Neural progenitor cell (in vitro differentiated cells): ENCODE measurements at regions not wholly inside any gene's neighbourhood (a gene's known extent, or its start where the extent isn't known, plus 50 kb on each side); places are given as distances from the start of the nearest gene placed in this dataset.

Source experiments
- DNase-seq: peaks from one replicate; pipeline ENCODE4 v3.0.0-alpha.2; 2016; ENCODE audit warnings: low spot score
- H2AFZ ChIP-seq: fragments of 200-600 bp; sonication (generic); replicated peaks from 2 replicates; pipeline ENCODE4 v1.6.1; 2016; ENCODE audit warnings: antibody characterized with exemption
- H3F3A ChIP-seq: fragments of 200-600 bp; sonication (generic); 2 replicates; pipeline ENCODE4 v1.6.1; 2016; ENCODE audit warnings: antibody characterized with exemption, low read depth
- H3K27ac ChIP-seq: fragments of 200-600 bp; sonication (generic); 2 replicates; pipeline ENCODE4 v1.5.1; 2016; ENCODE audit warnings: mild to moderate bottlenecking
- H3K27me3 ChIP-seq: fragments of 200-600 bp; sonication (generic); 2 replicates; pipeline ENCODE4 v1.6.1; 2016; ENCODE audit warnings: mild to moderate bottlenecking, moderate library complexity
- H3K36me3 ChIP-seq: fragments of 200-600 bp; sonication (generic); 2 replicates; pipeline ENCODE4 v1.5.1; 2016
- H3K4me1 ChIP-seq: fragments of 200-600 bp; sonication (generic); 2 replicates; pipeline ENCODE4 v1.6.1; 2016; ENCODE audit warnings: mixed run types
- H3K4me2 ChIP-seq: fragments of 200-600 bp; sonication (generic); 2 replicates; pipeline ENCODE4 v1.6.1; 2016
- H3K4me3 ChIP-seq: fragments of 200-600 bp; sonication (generic); 2 replicates; pipeline ENCODE4 v1.5.1; 2016
- H3K79me2 ChIP-seq: fragments of 200-600 bp; sonication (generic); 2 replicates; pipeline ENCODE4 v1.6.1; 2016; ENCODE audit warnings: low read depth
- H3K9ac ChIP-seq: fragments of 200-600 bp; sonication (generic); 2 replicates; pipeline ENCODE4 v1.6.1; 2016
- H3K9me3 ChIP-seq: fragments of 200-600 bp; sonication (generic); 2 replicates; pipeline ENCODE4 v1.5.1; 2016; ENCODE audit warnings: low read depth
- H4K20me1 ChIP-seq: fragments of 200-600 bp; sonication (generic); 2 replicates; pipeline ENCODE4 v1.6.1; 2016; ENCODE audit warnings: low read depth
- H3K27ac Mint-ChIP-seq: 3 replicates; pipeline ENCODE4 v1.8.0; 2021; ENCODE audit warnings: mixed read lengths
- H3K27me3 Mint-ChIP-seq: 2 replicates; pipeline ENCODE4 v1.8.0; 2022; ENCODE audit warnings: low read depth, mild to moderate bottlenecking, inconsistent platforms, moderate library complexity, mixed read lengths; ENCODE audit not compliant: insufficient read depth
- H3K36me3 Mint-ChIP-seq: 3 replicates; pipeline ENCODE4 v1.8.0; 2021; ENCODE audit warnings: mixed read lengths
- H3K4me1 Mint-ChIP-seq: 3 replicates; pipeline ENCODE4 v1.8.0; 2021; ENCODE audit warnings: mixed read lengths
- H3K4me3 Mint-ChIP-seq: 3 replicates; pipeline ENCODE4 v1.8.0; 2021; ENCODE audit warnings: mild to moderate bottlenecking, moderate library complexity, mixed read lengths
- H3K9me3 Mint-ChIP-seq: 3 replicates; pipeline ENCODE4 v1.8.0; 2020; ENCODE audit warnings: mixed read lengths
- CTCF ChIP-seq: fragments of 200-600 bp; sonication (generic); IDR thresholded peaks from 2 replicates; pipeline ENCODE4 v1.5.1; 2017; ENCODE audit warnings: antibody characterized with exemption, mild to moderate bottlenecking
- EZH2 ChIP-seq: fragments of 200-600 bp; sonication (generic); IDR thresholded peaks from 2 replicates; pipeline ENCODE4 v1.6.1; 2017; ENCODE audit warnings: antibody characterized with exemption, mild to moderate bottlenecking, moderate library complexity
- EZH2phosphoT487 ChIP-seq: fragments of 200-600 bp; sonication (generic); IDR thresholded peaks from 2 replicates; pipeline ENCODE4 v1.6.1; 2017; ENCODE audit warnings: antibody characterized with exemption

- H4K20me1 ChIP-seq = no peaks in the 10 kb centered on the region
- H3K4me1 ChIP-seq = peaks cover 44% of the 10 kb centered on the region
- no peaks in the 10 kb centered on the region for H3K9me3 ChIP-seq
- H3K36me3 Mint-ChIP-seq = no peaks in the 10 kb centered on the region
- no peak overlapping the region for H3K27ac Mint-ChIP-seq
- no peak for DNase-seq
- H3K9me3 Mint-ChIP-seq = no peaks in the 10 kb centered on the region
- no peak overlapping the region for H3K4me2 ChIP-seq
- no peak overlapping the region for H3K9ac ChIP-seq
- TF ChIP-seq EZH2 (no peak), CTCF (no peak)
- no peak overlapping the region for H3K27ac ChIP-seq
- no peaks in the 10 kb centered on the region for H3K27me3 ChIP-seq
- H3K79me2 ChIP-seq = no peaks in the 10 kb centered on the region
- H3K36me3 ChIP-seq = no peaks in the 10 kb centered on the region
- no peak overlapping the region for H2AFZ ChIP-seq
- H3K27me3 Mint-ChIP-seq = peaks cover 7% of the 10 kb centered on the region
- peaks cover 23% of the 10 kb centered on the region for H3F3A ChIP-seq
- no peak overlapping the region for H3K4me3 ChIP-seq
- peaks cover 44% of the 10 kb centered on the region for H3K4me1 Mint-ChIP-seq
- no peak overlapping the region for H3K4me3 Mint-ChIP-seq
Observed at GRCh38 chr2:45255563-45255962, 246.3 kb upstream of the SIX2 start.

- Histone ChIP-seq H3K4me3 (no peak overlapping the region), H3K79me2 (no peaks in the 10 kb centered on the region), H3F3A (peaks cover 22% of the 10 kb centered on the region), H3K27ac (no peak overlapping the region), H2AFZ (no peak overlapping the region), H3K36me3 (no peaks in the 10 kb centered on the region), H3K9ac (no peak overlapping the region), H3K27me3 (no peaks in the 10 kb centered on the region), H3K4me2 (no peak overlapping the region), H3K9me3 (no peaks in the 10 kb centered on the region), H3K4me1 (peaks cover 30% of the 10 kb centered on the region), H4K20me1 (no peaks in the 10 kb centered on the region)
- H3K4me1 Mint-ChIP-seq = peaks cover 35% of the 10 kb centered on the region
- H3K4me3 Mint-ChIP-seq = no peak overlapping the region
- DNase-seq = no peak
- no peaks in the 10 kb centered on the region for H3K9me3 Mint-ChIP-seq
- H3K27me3 Mint-ChIP-seq = peaks cover 7% of the 10 kb centered on the region
- H3K27ac Mint-ChIP-seq = no peak overlapping the region
- no peak for TF ChIP-seq EZH2phosphoT487
- no peak for TF ChIP-seq EZH2
- TF ChIP-seq CTCF = no peak
- H3K36me3 Mint-ChIP-seq = no peaks in the 10 kb centered on the region
Observed at GRCh38 chr2:45254025-45254424, 244.8 kb upstream of the SIX2 start.

GRCh38 chr2:45253151-45253550 lies 243.9 kb upstream of the SIX2 start:
- no peak overlapping the region for H3K9ac ChIP-seq
- H3K27ac ChIP-seq = no peak overlapping the region
- peaks cover 13% of the 10 kb centered on the region for H3F3A ChIP-seq
- H3K4me2 ChIP-seq = no peak overlapping the region
- H3K4me1 ChIP-seq = peaks cover 21% of the 10 kb centered on the region
- no peaks in the 10 kb centered on the region for H3K79me2 ChIP-seq
- Mint-ChIP-seq H3K4me1 (peaks cover 26% of the 10 kb centered on the region), H3K36me3 (no peaks in the 10 kb centered on the region), H3K27ac (no peak overlapping the region), H3K9me3 (no peaks in the 10 kb centered on the region), H3K27me3 (peaks cover 10% of the 10 kb centered on the region), H3K4me3 (no peak overlapping the region)
- no peaks in the 10 kb centered on the region for H3K9me3 ChIP-seq
- no peaks in the 10 kb centered on the region for H3K27me3 ChIP-seq
- no peaks in the 10 kb centered on the region for H3K36me3 ChIP-seq
- no peak overlapping the region for H3K4me3 ChIP-seq
- DNase-seq = no peak
- TF ChIP-seq EZH2 = no peak
- TF ChIP-seq EZH2phosphoT487 = no peak
- no peak for TF ChIP-seq CTCF
- no peaks in the 10 kb centered on the region for H4K20me1 ChIP-seq
- no peak overlapping the region for H2AFZ ChIP-seq

- no peak overlapping the region for H2AFZ ChIP-seq
- peaks cover 10% of the 10 kb centered on the region for H3K27me3 Mint-ChIP-seq
- H3K27me3 ChIP-seq = no peaks in the 10 kb centered on the region
- no peak overlapping the region for H3K4me3 Mint-ChIP-seq
- H3K27ac ChIP-seq = no peak overlapping the region
- no peak overlapping the region for H3K27ac Mint-ChIP-seq
- H3K36me3 ChIP-seq = no peaks in the 10 kb centered on the region
- no peak for DNase-seq
- TF ChIP-seq CTCF (no peak), EZH2phosphoT487 (no peak), EZH2 (no peak)
- no peaks in the 10 kb centered on the region for H3K79me2 ChIP-seq
- H3K9me3 Mint-ChIP-seq = no peaks in the 10 kb centered on the region
- H3K4me2 ChIP-seq = no peak overlapping the region
- H3K4me3 ChIP-seq = no peak overlapping the region
- no peak overlapping the region for H3K9ac ChIP-seq
- H3K4me1 Mint-ChIP-seq = no peaks in the 10 kb centered on the region
- H3F3A ChIP-seq = no peaks in the 10 kb centered on the region
- H3K4me1 ChIP-seq = no peaks in the 10 kb centered on the region
- H4K20me1 ChIP-seq = no peaks in the 10 kb centered on the region
- no peaks in the 10 kb centered on the region for H3K9me3 ChIP-seq
- H3K36me3 Mint-ChIP-seq = no peaks in the 10 kb centered on the region
Observed at GRCh38 chr2:45250176-45250575, 240.9 kb upstream of the SIX2 start.
